ENCODE measurements at regions not wholly inside any gene's neighbourhood (a gene's known extent, or its start where the extent isn't known, plus 50 kb on each side); places are given as distances from the start of the nearest gene placed in this dataset.

- TF ChIP-seq TAF1 (IDR thresholded peaks at IDR 0.05; ENCODE audit: low read depth, low read length) (no peak), POLR2AphosphoS5 (IDR thresholded peaks at IDR 0.05; ENCODE audit: low read depth, low read length) (no peak), POLR2A (IDR thresholded peaks at IDR 0.05; ENCODE audit: low read depth, low read length) (no peak)
Measured at GRCh38 chr1:208885060-208885459, 640.9 kb upstream of the PLXNA2 start.

Measured in GM12891 (cell line).